Thyroid gland (tissue), 4 donors: ENCODE measurements at regions not wholly inside any gene's neighbourhood (a gene's known extent, or its start where the extent isn't known, plus 50 kb on each side); places are given as distances from the start of the nearest gene placed in this dataset.

Source experiments
- DNase-seq, 2 donors: peaks; one replicate each; pipeline ENCODE4 v3.0.0-alpha.2; 2019
- H3K27ac ChIP-seq, 3 donors: fragments of 200-600 bp; sonication (generic); 1 replicate in 2 of 3; 2 replicates in 1 of 3; pipeline ENCODE4 v1.5.1; 2016 to 2019; ENCODE audit warnings: mild to moderate bottlenecking in 1 of 3, moderate library complexity in 1 of 3
- H3K27me3 ChIP-seq: fragments of 200-600 bp; sonication (generic); one replicate; pipeline ENCODE4 v1.5.1; 2019
- H3K36me3 ChIP-seq, 2 donors: fragments of 200-600 bp; sonication (generic); one replicate each; pipeline ENCODE4 v1.5.1; 2016 to 2019
- H3K4me1 ChIP-seq, 2 donors: fragments of 200-600 bp; sonication (generic); one replicate each; pipeline ENCODE4 v1.5.1; 2017 to 2019
- H3K4me3 ChIP-seq, 3 donors: fragments of 200-600 bp; sonication (generic); replicated peaks in 1 of 3; 1 replicate in 2 of 3; 2 replicates in 1 of 3; pipeline ENCODE4 v1.5.1; 2016; ENCODE audit warnings: mild to moderate bottlenecking in 1 of 3
- H3K9me3 ChIP-seq: fragments of 200-600 bp; sonication (generic); one replicate; pipeline ENCODE4 v1.5.1; 2017
- POLR2A ChIP-seq, 2 donors: fragments of 450-650 bp; IDR thresholded peaks; one replicate each; pipeline ENCODE4 v1.6.1; 2017; ENCODE audit warnings: antibody characterized with exemption in 2 of 2, mild to moderate bottlenecking in 2 of 2, moderate library complexity in 1 of 2
- WGBS, 2 donors: methylation state at CpG; one replicate each; pipeline ENCODE4 v1.1.5; 2017; 5-methylcytosine and 5-hydroxymethylcytosine counted together
- intact Hi-C: fragments of 100-400 bp; cut with DNase I; formaldehyde crosslinking; loops from one replicate; pipeline ENCODE4 v1.15.1; 2023
- TF ChIP-seq, protein P1 (sequence below), 6 experiments: fragments of 200-600 bp in 3 of 6; fragments of 450-650 bp in 3 of 6; sonication (generic) in 3 of 6; IDR thresholded peaks; one replicate each; pipeline ENCODE4 v1.5.1; 2016 to 2019; ENCODE audit warnings: antibody characterized with exemption in 6 of 6, mild to moderate bottlenecking in 2 of 6, inconsistent platforms in 1 of 6, moderate library complexity in 1 of 6

GRCh38 chr4:30427932-30428331, 292.2 kb upstream of the PCDH7 start:
- 70 to 91% methylated on average over 2 of the region's 2 CpGs for WGBS, 2 donors

DNA sequence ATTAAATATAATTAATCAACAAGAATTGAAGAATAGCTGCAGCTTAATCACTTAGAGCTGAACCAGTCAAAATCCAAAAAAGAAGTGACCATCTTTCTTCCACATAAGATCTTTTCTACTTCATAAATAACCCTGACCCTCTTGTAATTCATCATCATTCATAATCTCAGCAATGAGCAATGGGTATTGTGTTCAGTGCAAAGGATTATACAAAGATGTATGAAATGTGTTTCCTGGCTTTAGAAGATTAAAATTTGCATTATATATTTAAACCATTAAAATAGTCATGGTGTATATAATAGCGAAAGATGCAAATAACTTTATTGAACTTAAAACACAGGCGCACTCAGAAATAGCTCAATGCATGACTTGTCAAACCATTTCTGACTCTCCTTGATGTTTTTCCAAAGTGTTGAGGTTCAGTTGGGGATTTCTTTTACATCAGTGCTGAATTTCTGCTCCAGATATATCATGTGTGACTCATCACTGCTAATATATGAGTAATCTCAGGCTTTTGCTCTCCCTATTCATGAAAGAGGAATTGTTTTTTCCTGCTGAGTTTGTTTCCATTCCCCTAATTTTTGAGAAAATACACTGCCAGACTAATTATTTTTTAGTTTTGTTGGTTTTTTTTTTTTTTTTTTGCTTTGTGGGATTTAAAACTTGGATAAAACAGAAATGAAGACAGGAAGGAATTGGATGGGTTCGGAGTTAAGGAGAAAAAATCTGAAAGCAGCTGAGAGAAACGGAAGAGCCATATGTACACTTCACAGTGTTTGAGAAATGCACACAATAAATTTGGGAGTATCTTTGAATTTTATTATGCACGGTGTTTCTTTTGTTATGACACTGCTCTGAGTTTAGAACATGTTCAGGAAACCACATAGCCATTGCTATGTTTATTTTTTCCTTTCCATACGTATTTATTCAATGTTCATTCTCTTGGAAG, 290.1 kb upstream of the PCDH7 start:
- H3K4me1 ChIP-seq = no peaks in the 10 kb centered on the region
- no peak for DNase-seq
- H3K27ac ChIP-seq = no peak overlapping the region
- no peaks in the 10 kb centered on the region for H3K27me3 ChIP-seq
- H3K36me3 ChIP-seq = no peaks in the 10 kb centered on the region
- H3K9me3 ChIP-seq = no peaks in the 10 kb centered on the region
- no peak overlapping the region for H3K4me3 ChIP-seq
- WGBS, 2 donors = 75 to 79% methylated on average over 6 of the region's 6 CpGs
- no peak for TF ChIP-seq POLR2A (IDR thresholded peaks at IDR 0.05)
- TF ChIP-seq, protein P1, sequence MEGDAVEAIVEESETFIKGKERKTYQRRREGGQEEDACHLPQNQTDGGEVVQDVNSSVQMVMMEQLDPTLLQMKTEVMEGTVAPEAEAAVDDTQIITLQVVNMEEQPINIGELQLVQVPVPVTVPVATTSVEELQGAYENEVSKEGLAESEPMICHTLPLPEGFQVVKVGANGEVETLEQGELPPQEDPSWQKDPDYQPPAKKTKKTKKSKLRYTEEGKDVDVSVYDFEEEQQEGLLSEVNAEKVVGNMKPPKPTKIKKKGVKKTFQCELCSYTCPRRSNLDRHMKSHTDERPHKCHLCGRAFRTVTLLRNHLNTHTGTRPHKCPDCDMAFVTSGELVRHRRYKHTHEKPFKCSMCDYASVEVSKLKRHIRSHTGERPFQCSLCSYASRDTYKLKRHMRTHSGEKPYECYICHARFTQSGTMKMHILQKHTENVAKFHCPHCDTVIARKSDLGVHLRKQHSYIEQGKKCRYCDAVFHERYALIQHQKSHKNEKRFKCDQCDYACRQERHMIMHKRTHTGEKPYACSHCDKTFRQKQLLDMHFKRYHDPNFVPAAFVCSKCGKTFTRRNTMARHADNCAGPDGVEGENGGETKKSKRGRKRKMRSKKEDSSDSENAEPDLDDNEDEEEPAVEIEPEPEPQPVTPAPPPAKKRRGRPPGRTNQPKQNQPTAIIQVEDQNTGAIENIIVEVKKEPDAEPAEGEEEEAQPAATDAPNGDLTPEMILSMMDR (IDR thresholded peaks at IDR 0.05) = no peak
- intact Hi-C loops = no loop called here

More at GRCh38 chr4:30427932-30428331, 292.2 kb upstream of the PCDH7 start:
- DNase-seq = no peak
- Histone ChIP-seq H3K36me3 (no peaks in the 10 kb centered on the region), H3K4me3 (no peak overlapping the region), H3K27me3 (no peaks in the 10 kb centered on the region), H3K4me1 (no peaks in the 10 kb centered on the region), H3K27ac (no peak overlapping the region), H3K9me3 (no peaks in the 10 kb centered on the region)
- TF ChIP-seq, protein P1 (IDR thresholded peaks at IDR 0.05) = no peak
- no peak for TF ChIP-seq POLR2A (IDR thresholded peaks at IDR 0.05)
- intact Hi-C loops = no loop called here

DNA sequence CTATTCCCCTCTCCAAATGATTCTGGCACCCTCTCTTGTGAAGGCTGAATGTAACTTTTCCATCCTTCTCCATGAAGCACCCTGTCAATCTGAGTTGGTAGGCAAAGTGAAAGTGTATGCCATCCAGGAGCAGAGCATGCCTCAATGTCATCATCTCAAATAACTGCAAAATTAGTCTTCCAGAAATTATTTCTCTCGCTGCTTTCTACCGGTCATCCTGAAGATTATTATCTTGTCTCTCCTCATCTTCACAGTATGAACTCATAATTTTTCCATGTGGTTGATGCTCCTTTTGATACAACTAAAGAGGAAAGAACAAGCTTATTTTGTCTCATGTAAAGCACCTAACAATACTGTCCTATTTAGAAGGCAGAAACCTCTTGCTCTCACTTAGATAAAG, 285.5 kb upstream of the PCDH7 start:
- H3K4me1 ChIP-seq = no peaks in the 10 kb centered on the region
- DNase-seq = no peak
- no peaks in the 10 kb centered on the region for H3K27me3 ChIP-seq
- WGBS, 2 donors = 47 to 49% methylated on average over 2 of the region's 2 CpGs
- H3K9me3 ChIP-seq = no peaks in the 10 kb centered on the region
- no peak overlapping the region for H3K4me3 ChIP-seq
- no peak for TF ChIP-seq POLR2A (IDR thresholded peaks at IDR 0.05)
- TF ChIP-seq, protein P1 (IDR thresholded peaks at IDR 0.05) = no peak
- H3K27ac ChIP-seq = no peak overlapping the region
- intact Hi-C loops = no loop called here
- no peaks in the 10 kb centered on the region for H3K36me3 ChIP-seq

GRCh38 chr4:30436394-30436793, 283.8 kb upstream of the PCDH7 start:
- no peak overlapping the region for H3K4me3 ChIP-seq
- no peaks in the 10 kb centered on the region for H3K4me1 ChIP-seq
- whole genome bisulfite sequencing, 2 donors = 81 to 85% methylated on average over 1 of the region's 1 CpG
- H3K36me3 ChIP-seq = no peaks in the 10 kb centered on the region
- no peak overlapping the region for H3K27ac ChIP-seq
- no peak for TF ChIP-seq POLR2A (IDR thresholded peaks at IDR 0.05)
- TF ChIP-seq, protein P1 (IDR thresholded peaks at IDR 0.05) = no peak
- DNase-seq = no peak
- intact Hi-C loops = no loop called here
- no peaks in the 10 kb centered on the region for H3K9me3 ChIP-seq
- no peaks in the 10 kb centered on the region for H3K27me3 ChIP-seq

DNA sequence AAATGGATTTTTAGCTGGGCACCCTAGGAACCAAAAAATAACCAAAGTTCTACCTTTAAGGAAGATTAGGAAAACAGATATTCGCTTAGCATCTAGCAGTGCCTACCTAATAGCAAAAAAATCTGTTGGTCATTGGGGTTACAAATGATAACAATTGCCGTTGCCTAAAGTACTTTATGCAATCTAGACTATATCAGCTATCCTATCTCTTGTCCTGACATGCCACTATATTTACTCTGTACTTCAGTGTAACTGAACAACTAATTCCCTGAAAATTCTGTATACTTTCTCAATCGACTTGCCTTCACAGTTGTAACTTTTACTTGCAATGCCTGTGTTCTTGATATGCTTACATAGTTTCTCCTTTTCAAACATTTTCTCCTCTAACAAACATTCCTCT, 282.9 kb upstream of the PCDH7 start:
- H3K27me3 ChIP-seq = no peaks in the 10 kb centered on the region
- no peaks in the 10 kb centered on the region for H3K9me3 ChIP-seq
- TF ChIP-seq, protein P1 (IDR thresholded peaks at IDR 0.05) = no peak
- TF ChIP-seq POLR2A (IDR thresholded peaks at IDR 0.05) = no peak
- DNase-seq = no peak
- H3K4me3 ChIP-seq = no peak overlapping the region
- H3K36me3 ChIP-seq = no peaks in the 10 kb centered on the region
- WGBS, 2 donors = 66 to 74% methylated on average over 3 of the region's 3 CpGs
- no peak overlapping the region for H3K27ac ChIP-seq
- H3K4me1 ChIP-seq = no peaks in the 10 kb centered on the region
- intact Hi-C loops = no loop called here
